Activated naive CD8-positive, alpha-beta T cell treated with anti-CD3 and anti-CD28 coated beads for 36 hours (primary cell): ENCODE measurements at regions not wholly inside any gene's neighbourhood (a gene's known extent, or its start where the extent isn't known, plus 50 kb on each side); places are given as distances from the start of the nearest gene placed in this dataset.
"Not testable (repeated sequence)": the region's sequence is repeated elsewhere in the genome, so short reads cannot be mapped to it uniquely, and the experiment has no call there.

Experiments used
- DNase-seq: peaks from one replicate; pipeline ENCODE4 v3.0.0; 2021
- H3K27ac Mint-ChIP-seq: one replicate; pipeline ENCODE4 v1.8.0; 2022; ENCODE audit warnings: mild to moderate bottlenecking, moderate library complexity, mixed read lengths
- H3K27me3 Mint-ChIP-seq: one replicate; pipeline ENCODE4 v1.8.0; 2022; ENCODE audit warnings: mild to moderate bottlenecking, mixed read lengths
- H3K36me3 Mint-ChIP-seq: one replicate; pipeline ENCODE4 v1.8.0; 2021; ENCODE audit warnings: mild to moderate bottlenecking, mixed read lengths
- H3K4me1 Mint-ChIP-seq: one replicate; pipeline ENCODE4 v1.8.0; 2021; ENCODE audit warnings: mixed read lengths
- H3K4me3 Mint-ChIP-seq: one replicate; pipeline ENCODE4 v1.8.0; 2022; ENCODE audit warnings: mild to moderate bottlenecking, moderate library complexity, mixed read lengths
- H3K9me3 Mint-ChIP-seq: one replicate; pipeline ENCODE4 v1.8.0; 2022; ENCODE audit warnings: mixed read lengths

DNA sequence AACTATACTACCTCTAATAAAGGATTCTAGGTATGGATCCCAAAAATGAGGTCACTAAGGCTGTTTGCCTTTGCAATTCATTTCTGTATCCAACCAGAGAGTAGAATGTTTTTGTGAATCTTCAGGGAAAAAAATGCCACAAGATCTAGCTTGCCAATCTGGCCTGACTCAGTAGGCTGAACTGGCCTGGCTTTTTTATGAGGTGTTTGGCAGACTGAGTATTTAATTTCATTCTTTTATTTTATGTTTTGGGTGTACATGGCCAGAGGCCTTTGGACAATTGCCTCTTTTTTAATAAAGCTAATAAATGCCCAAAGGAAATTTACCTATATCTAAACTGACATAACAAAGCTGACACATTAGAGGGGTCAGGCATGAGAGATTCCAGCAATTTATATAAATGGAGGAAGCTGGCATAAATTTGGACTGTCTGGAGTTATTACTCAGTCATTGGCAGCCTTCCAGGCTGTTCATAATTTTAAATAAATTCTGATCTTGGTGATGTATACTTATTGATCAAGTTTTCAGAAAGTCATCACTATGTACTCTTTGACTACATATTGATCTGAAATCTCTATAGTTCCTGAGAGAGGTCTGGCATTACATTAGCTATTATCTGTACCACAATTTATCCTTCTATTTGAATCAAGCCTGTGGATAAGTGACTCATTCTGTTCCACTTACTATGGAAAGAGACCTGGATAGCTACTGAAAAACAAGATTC, 376.4 kb upstream of the NOCT start:
- no peaks in the 10 kb centered on the region for H3K4me1 Mint-ChIP-seq
- no peak overlapping the region for H3K27ac Mint-ChIP-seq
- peaks cover 3% of the 10 kb centered on the region for H3K27me3 Mint-ChIP-seq
- no peak for DNase-seq
- H3K9me3 Mint-ChIP-seq, result no peaks in the 10 kb centered on the region
- H3K36me3 Mint-ChIP-seq, result no peaks in the 10 kb centered on the region
- no peak overlapping the region for H3K4me3 Mint-ChIP-seq

DNA sequence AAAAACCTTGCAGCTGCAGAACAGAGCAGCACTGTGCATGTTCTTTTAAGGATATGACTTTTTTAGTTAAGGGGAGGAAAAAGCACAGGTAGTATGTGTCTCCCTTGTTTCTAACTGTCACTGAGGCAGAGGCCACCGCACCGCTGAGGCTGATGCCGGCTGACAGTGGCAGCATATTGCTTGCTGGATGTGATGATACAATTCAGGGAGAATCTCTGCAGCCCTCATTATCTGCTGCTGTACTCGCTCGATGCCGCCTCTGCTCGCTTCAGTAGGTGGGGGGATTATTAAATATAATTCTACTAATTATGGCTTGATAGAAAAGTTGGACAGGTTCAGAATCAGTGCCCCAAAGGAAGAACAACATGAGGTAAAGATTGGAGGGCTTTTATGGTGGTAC, 378.8 kb upstream of the NOCT start:
- DNase-seq, result no peak
- Mint-ChIP-seq H3K36me3 (no peaks in the 10 kb centered on the region), H3K27me3 (no peaks in the 10 kb centered on the region), H3K9me3 (no peaks in the 10 kb centered on the region), H3K4me1 (no peaks in the 10 kb centered on the region), H3K4me3 (no peak overlapping the region), H3K27ac (no peak overlapping the region)

DNA sequence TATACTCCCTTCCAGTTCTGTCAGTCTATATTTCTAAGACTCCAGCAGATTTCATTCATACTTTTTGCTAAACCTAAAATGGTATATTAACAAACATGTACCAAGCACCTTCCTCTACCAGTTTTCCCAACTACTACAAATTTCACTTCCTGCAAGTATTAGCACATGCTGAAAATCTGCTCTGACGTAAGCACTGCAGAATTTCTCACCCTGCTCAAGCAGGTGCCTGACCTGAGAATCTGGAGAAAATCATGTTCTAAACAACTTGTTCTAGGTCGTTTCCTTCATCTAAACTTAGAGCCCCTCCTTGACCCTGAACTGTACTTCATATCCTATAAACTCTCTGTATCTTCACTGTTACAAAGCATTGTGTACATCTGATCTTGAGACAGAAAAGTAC, 380.7 kb upstream of the NOCT start:
- DNase-seq, result no peak
- Mint-ChIP-seq H3K4me3 (no peak overlapping the region), H3K27me3 (no peaks in the 10 kb centered on the region), H3K36me3 (no peaks in the 10 kb centered on the region), H3K9me3 (peaks cover 1% of the 10 kb centered on the region), H3K4me1 (no peaks in the 10 kb centered on the region), H3K27ac (no peak overlapping the region)

DNA sequence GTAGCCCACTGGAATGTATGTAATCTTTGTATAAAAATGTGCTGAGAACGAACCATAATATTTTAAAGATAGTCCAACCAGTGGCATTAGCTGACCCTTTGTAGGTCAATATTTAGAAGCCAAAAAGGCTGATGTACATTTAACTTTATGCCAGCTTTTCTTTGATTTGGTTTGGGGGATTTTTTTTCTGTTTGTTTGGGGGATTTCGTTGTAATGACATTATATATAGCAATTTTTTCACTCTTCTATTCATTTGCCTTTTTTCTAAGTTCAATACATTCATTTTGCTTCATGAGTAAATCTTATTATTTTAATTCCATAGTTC, 382.0 kb upstream of the NOCT start:
- no peaks in the 10 kb centered on the region for H3K36me3 Mint-ChIP-seq
- H3K9me3 Mint-ChIP-seq, result peaks cover 1% of the 10 kb centered on the region
- no peaks in the 10 kb centered on the region for H3K4me1 Mint-ChIP-seq
- H3K27me3 Mint-ChIP-seq, result no peaks in the 10 kb centered on the region
- no peak for DNase-seq
- no peak overlapping the region for H3K27ac Mint-ChIP-seq
- H3K4me3 Mint-ChIP-seq, result no peak overlapping the region

DNA sequence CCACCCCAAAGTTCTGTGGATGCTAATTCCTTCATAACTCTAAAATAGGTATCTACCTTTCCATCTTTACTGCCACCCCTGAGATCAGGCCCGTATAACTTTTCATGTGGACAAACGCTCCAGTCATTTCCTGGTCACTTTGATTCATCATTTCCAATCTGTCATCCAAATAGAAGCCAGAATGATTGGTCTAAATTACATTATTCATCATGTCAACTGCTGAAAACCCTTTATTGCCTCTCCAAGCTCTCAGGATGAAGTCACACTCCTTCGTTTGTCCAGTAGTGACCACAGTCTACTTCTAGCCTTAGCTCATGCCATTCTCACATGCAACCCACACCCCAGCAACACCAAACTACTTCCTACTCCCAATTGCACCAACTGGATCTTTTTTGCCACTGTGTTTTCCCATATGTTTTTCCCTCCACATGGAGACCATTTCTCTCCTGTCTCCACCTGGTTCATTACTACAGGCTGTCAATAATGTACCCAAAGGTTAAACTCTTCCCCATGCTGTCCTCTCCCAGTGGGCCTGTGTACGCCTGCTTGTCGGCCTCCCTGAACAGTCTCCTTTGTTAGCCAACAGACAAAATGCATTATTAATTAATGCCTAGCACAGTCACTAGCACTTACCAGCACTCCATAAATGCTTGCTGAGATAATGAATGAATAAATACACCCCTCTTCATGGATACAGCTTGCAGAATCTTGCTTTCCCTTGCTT, 382.6 kb upstream of the NOCT start:
- H3K36me3 Mint-ChIP-seq, result no peaks in the 10 kb centered on the region
- H3K4me3 Mint-ChIP-seq, result no peak overlapping the region
- H3K27ac Mint-ChIP-seq, result no peak overlapping the region
- no peak for DNase-seq
- H3K27me3 Mint-ChIP-seq, result no peaks in the 10 kb centered on the region
- no peaks in the 10 kb centered on the region for H3K4me1 Mint-ChIP-seq
- H3K9me3 Mint-ChIP-seq, result peaks cover 1% of the 10 kb centered on the region

DNA sequence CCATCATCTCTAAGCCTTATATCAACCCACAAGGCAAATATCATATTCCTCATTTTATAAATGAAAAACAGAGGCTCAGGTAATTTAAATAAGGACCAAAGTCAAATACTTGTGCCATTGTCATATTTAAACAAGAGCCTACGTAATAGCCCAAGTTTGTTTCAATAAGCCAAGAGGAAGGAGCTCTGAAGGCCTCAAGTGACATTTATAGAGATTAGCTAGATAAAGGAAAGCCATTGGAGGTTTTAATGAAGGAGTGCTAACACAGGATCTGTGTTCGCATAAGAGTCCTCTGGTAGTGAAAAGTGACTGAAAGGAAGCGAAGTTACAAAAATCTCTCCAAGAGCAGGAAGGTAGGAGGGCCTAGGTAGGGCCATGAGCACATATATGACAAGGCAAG, 384.9 kb upstream of the NOCT start:
- H3K4me3 Mint-ChIP-seq, result no peak overlapping the region
- H3K9me3 Mint-ChIP-seq, result peaks cover 1% of the 10 kb centered on the region
- H3K27me3 Mint-ChIP-seq, result no peaks in the 10 kb centered on the region
- no peak for DNase-seq
- H3K27ac Mint-ChIP-seq, result no peak overlapping the region
- H3K36me3 Mint-ChIP-seq, result no peaks in the 10 kb centered on the region
- no peaks in the 10 kb centered on the region for H3K4me1 Mint-ChIP-seq

DNA sequence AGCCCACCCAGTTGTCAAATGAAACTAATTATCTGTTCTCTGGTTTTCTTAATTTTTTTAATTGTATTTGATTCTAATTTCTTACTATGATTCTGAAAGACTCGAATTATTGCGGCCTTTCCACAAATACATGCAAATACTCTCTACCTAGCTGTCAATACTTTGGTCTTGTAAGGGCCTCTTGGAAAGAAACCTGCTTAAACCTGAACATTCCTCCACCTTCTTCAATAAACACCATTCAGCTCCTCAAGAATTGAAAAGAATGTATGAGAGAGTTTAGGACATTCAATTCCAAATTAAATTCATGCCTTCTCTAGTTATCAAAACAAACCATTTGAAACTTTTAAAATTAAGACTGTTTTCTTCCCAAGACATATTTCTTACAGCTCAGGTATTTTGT, 385.9 kb upstream of the NOCT start:
- Mint-ChIP-seq H3K27me3 (no peaks in the 10 kb centered on the region), H3K9me3 (peaks cover 1% of the 10 kb centered on the region), H3K36me3 (no peaks in the 10 kb centered on the region), H3K27ac (no peak overlapping the region), H3K4me3 (no peak overlapping the region), H3K4me1 (no peaks in the 10 kb centered on the region)
- DNase-seq, result no peak

DNA sequence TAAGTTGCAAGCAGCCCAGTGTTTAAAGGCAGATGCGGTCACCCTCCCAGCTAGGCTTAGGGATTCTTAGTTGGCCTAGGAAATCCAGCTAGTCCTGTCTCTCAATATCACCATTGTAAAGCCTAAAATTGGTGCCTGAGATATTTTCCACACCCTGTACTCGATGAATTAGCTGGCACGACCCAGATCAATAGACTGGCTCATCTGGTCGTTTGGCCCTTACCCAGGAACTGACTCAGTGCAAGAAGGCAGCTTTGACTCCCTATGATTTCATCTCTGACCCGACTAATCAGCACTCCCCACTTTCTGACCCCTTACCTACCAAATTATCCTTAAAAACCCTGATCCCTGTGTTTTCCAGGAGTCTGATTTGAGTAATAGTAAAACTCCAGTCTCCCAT, 384.9 kb upstream of the SLC7A11 start:
- Mint-ChIP-seq H3K36me3 (no peaks in the 10 kb centered on the region), H3K4me3 (no peak overlapping the region), H3K27ac (no peak overlapping the region), H3K9me3 (peaks cover 1% of the 10 kb centered on the region), H3K27me3 (no peaks in the 10 kb centered on the region), H3K4me1 (no peaks in the 10 kb centered on the region)
- no peak for DNase-seq

DNA sequence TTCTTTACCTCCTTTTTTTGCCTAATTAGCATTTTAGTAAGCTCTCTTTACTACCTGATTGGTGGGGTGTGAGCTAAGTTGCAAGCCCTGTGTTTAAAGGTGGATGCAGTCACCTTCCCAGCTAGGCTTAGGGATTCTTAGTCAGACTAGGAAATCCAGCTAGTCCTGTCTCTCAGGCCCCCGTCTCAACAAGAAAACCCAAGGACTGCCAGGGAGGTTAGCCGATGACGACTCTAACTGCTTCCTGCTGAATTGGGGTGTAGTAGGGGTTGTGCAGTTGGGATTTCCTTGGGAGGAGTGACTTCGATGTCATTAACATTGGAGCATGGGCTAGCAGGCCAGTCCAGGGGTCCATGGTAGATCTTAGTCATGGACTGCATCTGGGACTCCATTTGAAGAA, 380.2 kb upstream of the SLC7A11 start:
- not testable (repeated sequence) for H3K27me3 Mint-ChIP-seq, H3K4me3 Mint-ChIP-seq, H3K27ac Mint-ChIP-seq, H3K9me3 Mint-ChIP-seq, H3K36me3 Mint-ChIP-seq, DNase-seq, H3K4me1 Mint-ChIP-seq

DNA sequence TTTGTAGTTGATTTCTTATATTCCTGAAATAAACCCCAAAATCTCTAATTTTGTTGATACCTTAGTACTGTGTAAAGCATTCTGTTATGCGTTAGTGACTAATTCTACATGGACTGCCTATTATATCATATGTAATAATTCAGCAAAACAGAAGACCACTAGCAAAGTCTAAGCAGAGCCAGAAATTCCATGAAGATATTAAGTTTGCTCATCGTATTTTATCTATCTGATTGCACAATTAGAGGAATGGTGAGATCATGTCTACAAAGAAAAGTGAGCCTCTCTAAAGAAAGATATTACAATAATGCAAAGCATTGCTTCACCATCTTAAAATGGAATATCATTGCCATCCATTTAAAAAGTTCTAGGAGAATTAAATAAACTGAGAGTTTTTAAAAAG, 374.6 kb upstream of the SLC7A11 start:
- no peak for DNase-seq
- no peak overlapping the region for H3K27ac Mint-ChIP-seq
- peaks cover 6% of the 10 kb centered on the region for H3K9me3 Mint-ChIP-seq
- no peak overlapping the region for H3K4me3 Mint-ChIP-seq
- H3K36me3 Mint-ChIP-seq, result no peaks in the 10 kb centered on the region
- H3K27me3 Mint-ChIP-seq, result no peaks in the 10 kb centered on the region
- no peaks in the 10 kb centered on the region for H3K4me1 Mint-ChIP-seq

DNA sequence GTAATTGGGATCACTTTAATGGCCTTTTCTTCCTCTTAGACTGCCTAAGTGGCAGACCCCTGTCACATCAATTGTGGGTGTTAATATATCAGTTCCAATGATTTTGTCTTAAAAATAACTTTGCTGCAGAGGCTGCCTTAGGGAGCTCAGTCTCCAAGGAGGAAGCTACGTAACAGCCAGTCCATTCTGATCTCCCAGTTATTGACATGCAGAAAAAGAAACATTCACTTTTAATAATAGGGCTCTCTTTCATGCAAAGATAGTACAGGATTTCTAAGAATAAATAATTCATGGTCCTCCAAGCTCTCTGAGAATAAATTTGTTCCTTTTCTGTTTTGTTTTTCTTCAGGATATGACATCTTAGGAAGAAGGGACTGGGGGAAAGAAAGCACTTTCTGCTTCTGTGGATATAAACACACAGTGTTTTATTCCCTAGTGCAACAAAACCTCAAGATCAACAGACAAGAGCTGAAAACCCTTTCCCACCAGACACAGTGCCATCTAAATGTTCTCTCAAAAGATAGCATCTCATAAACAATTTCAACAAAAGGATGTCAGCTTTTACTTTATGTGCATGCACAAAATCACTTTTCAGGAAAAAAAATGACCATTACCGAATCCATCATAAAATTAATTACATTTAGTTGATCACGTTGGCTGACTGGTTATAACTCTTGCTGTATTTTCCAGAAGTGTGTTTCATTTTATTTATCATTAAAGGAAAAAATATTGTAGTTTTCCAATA, 372.4 kb upstream of the SLC7A11 start:
- DNase-seq, result no peak
- no peaks in the 10 kb centered on the region for H3K4me1 Mint-ChIP-seq
- no peak overlapping the region for H3K4me3 Mint-ChIP-seq
- H3K36me3 Mint-ChIP-seq, result no peaks in the 10 kb centered on the region
- H3K9me3 Mint-ChIP-seq, result peaks cover 4% of the 10 kb centered on the region
- H3K27ac Mint-ChIP-seq, result no peak overlapping the region
- no peaks in the 10 kb centered on the region for H3K27me3 Mint-ChIP-seq

DNA sequence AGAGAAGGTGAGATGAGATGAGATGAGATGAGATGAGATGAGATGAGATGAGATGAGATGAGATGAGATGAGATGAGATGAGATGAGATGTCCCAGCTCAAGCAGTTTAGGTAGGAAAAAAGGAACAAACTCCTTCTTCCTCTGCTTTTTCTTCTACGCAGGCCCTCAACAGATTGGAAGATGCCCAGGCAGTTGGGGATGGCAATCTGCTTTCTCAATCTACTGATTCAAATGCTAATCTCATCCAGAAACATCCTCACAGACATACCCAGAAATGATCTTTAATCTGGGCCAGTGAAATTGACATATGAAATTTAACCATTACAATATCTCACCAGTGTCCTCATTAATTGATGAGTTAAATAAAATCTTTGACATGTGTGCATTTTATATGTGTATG, 370.3 kb upstream of the SLC7A11 start:
- Mint-ChIP-seq H3K4me1 (no peaks in the 10 kb centered on the region), H3K36me3 (no peaks in the 10 kb centered on the region), H3K9me3 (no peaks in the 10 kb centered on the region), H3K4me3 (no peak overlapping the region), H3K27ac (no peak overlapping the region), H3K27me3 (no peaks in the 10 kb centered on the region)
- DNase-seq, result no peak

DNA sequence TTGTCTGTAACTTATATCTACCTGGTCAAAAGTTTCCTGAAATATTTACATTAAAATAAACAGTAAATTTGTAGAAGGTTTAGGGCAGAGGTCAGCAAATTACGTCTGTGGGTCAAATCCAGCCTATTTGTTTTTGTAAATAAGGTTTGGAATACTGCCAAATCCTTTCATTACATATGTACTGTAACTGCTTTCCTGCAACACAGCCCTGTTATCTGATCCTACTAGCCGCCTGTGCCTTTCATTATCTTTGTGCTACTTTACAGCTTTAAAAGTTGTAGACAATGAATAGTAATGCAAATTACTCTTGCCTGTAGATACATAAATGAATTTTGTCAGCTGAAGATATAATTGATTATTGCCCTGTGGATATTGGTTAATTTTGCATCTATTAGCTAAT, 369.6 kb upstream of the SLC7A11 start:
- DNase-seq, result no peak
- no peaks in the 10 kb centered on the region for H3K27me3 Mint-ChIP-seq
- H3K9me3 Mint-ChIP-seq, result no peaks in the 10 kb centered on the region
- no peak overlapping the region for H3K4me3 Mint-ChIP-seq
- H3K27ac Mint-ChIP-seq, result no peak overlapping the region
- no peaks in the 10 kb centered on the region for H3K4me1 Mint-ChIP-seq
- no peaks in the 10 kb centered on the region for H3K36me3 Mint-ChIP-seq

DNA sequence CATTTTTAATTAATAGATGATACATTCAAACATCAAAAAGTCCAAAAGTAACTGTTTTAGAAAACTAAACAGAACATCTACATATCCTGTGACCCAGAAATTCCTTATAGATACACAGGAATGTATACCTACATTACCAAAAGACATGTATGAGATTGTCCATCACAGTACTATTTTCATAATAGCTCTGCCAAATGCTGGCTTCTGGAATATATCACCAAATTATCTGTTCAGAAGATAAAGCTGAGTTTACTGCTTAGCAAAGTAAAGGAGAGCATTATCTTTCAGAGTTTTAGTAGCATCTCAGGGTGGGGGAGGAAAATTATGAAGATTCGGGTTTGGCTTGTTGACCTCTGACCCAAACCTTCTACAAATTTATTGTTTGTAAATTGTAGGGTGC, 368.9 kb upstream of the SLC7A11 start:
- no peak for DNase-seq
- no peaks in the 10 kb centered on the region for H3K27me3 Mint-ChIP-seq
- no peak overlapping the region for H3K4me3 Mint-ChIP-seq
- H3K4me1 Mint-ChIP-seq, result no peaks in the 10 kb centered on the region
- no peaks in the 10 kb centered on the region for H3K9me3 Mint-ChIP-seq
- no peaks in the 10 kb centered on the region for H3K36me3 Mint-ChIP-seq
- H3K27ac Mint-ChIP-seq, result no peak overlapping the region

DNA sequence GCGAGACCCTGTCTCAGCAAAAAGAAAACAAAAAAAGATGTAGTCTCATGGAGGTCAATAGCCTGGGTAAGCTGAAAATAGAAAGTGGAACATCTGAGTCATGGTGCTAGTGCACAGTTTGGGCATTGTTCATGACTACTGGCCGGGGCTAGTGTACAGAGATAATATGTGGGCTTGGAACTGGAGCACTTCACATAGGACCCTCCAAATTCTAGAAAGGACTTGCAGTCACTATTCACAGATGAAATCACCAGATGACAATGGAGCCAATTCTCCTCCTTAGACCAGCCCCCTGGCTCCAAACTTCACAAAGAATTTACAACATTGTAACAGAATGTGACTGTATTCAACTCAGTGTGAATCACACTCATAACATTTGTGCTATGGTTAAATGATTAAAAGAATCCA, 367.8 kb upstream of the SLC7A11 start:
- Mint-ChIP-seq H3K9me3 (no peaks in the 10 kb centered on the region), H3K36me3 (no peaks in the 10 kb centered on the region)

DNA sequence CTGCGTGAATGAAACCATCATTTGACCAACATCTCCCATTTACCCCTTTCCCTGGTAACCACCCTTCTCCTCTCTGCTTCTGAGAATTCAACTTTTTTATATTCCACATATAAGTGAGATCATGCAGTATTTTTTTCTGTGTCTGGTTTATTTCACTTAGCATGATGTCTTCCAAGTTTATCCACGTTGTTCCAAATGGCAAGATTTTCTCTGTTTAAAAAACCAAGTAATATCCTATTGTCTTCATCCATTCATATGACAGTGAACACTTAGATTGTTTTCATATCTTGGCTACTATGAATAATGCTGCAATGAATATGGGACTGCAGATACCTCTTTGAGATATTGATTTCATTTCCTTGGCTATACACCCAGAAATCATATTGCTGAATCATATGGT, 362.4 kb upstream of the SLC7A11 start:
- H3K27me3 Mint-ChIP-seq, result no peaks in the 10 kb centered on the region
- H3K4me3 Mint-ChIP-seq, result no peak overlapping the region
- no peaks in the 10 kb centered on the region for H3K36me3 Mint-ChIP-seq
- no peak overlapping the region for H3K27ac Mint-ChIP-seq
- DNase-seq, result no peak
- no peaks in the 10 kb centered on the region for H3K4me1 Mint-ChIP-seq
- no peaks in the 10 kb centered on the region for H3K9me3 Mint-ChIP-seq

More for the DNA sequence above, 367.8 kb upstream of the SLC7A11 start:
- no peak overlapping the region for H3K27ac Mint-ChIP-seq
- no peaks in the 10 kb centered on the region for H3K4me1 Mint-ChIP-seq
- H3K4me3 Mint-ChIP-seq, result no peak overlapping the region
- DNase-seq, result no peak
- H3K27me3 Mint-ChIP-seq, result no peaks in the 10 kb centered on the region
